HG02588 (cell line): ENCODE measurements at regions not wholly inside any gene's neighbourhood (a gene's known extent, or its start where the extent isn't known, plus 50 kb on each side); places are given as distances from the start of the nearest gene placed in this dataset.
"Not testable (repeated sequence)": the region's sequence is repeated elsewhere in the genome, so short reads cannot be mapped to it uniquely, and the experiment has no call there.

ENCODE experiments used
- ATAC-seq: cut with Tn5 transposase; IDR thresholded peaks from one replicate; pipeline ENCODE4 v1.9.1; 2021; ENCODE audit warnings: mild to moderate bottlenecking, moderate library complexity; ENCODE audit not compliant: unreplicated experiment

DNA sequence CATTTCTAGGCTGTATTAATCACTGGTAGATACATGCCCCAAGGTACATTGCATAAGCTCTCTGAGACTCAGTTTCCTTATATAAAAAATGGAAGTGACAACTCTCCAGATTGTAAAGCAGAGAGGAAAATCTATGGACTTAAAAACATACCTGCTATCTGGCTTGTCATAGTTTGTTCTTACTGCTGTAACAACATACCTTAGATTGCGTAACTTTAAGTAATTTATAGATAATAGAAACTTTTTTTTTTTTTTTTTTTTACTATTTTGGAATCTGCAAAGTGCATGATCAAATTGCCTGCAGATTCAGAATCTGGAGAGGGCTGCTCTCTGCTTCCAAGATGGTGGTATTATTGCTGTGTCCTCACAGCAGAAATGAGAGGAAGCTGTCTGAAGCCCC, 827.7 kb upstream of the BRINP3 start:
- no peak for ATAC-seq

DNA sequence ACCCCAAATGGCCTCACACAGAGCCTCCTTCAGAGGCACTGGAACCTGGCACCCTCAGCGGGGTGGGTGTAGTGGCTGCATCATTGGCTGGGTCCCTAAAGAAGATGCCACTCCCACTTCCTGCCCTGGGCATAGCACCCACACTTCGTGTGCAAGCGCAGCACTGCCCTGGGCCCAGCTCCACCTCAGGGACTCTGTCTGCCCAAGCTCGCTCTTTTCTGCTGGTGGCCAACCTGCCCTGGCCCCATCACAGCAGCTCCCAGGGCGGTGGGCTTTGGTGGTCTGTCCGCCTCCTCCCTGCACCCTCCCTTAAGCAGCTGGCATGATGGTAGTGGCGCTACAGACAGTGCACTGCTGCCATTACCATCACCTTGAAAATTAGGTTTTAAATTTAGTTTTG, 829.3 kb upstream of the BRINP3 start:
- no peak for ATAC-seq

DNA sequence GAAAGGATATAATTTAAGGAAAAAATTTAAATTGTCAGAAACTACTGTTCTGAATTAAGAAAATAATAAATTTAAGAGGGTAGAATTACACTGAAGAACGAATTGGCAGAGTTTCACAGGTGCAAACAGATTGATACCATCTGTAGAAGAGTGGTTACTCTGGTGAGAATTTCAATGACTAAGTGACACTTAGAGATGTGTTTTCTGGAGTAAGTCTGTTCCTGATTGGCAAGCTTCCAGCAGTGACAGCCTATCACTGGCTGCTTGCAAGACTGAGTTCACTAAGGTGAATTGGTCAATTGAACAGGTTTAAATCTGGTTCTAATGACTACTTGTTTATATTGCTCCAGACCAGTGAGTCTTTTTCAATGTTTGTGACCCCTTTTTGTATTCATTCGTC, 838.2 kb upstream of the RGS18 start:
- ATAC-seq: no peak

DNA sequence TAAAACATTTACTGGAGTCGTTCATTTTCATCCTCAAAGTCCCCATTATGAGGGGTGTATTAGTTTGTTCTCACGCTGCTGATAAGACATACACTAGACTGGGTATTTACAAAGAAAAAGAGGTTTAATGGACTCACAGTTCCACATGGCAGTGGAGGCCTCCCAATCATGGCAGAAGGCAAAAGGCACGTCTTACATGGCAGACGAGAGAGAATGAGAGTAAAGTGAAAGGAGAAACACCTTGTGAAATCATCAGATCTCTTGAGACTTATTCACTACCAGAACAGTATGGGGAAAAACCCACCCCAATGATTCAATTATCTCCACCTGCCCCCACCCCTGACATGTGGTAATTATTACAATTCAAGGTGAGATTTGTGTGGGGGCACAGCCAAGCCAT, 830.4 kb upstream of the RGS18 start:
- no peak for ATAC-seq

DNA sequence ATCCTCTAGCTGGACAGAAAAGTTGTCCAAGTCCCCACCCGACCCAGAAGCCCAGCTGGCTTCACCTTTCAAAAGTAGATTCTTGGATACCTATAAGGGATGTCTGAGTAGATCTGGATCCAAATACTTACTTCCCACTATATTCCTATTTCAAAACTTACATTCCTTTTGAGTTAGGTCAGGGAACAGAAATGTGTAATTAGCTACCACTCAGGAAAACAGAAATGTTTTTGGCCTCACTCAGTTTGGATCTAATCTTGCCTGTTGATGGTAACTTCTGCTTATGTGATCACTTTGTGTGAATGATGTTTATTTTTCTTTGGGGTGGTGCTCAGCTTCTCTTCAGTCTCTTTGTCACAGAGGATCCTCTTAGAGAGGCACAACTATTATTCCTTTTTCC, 814.4 kb upstream of the RGS18 start:
- ATAC-seq: no peak

DNA sequence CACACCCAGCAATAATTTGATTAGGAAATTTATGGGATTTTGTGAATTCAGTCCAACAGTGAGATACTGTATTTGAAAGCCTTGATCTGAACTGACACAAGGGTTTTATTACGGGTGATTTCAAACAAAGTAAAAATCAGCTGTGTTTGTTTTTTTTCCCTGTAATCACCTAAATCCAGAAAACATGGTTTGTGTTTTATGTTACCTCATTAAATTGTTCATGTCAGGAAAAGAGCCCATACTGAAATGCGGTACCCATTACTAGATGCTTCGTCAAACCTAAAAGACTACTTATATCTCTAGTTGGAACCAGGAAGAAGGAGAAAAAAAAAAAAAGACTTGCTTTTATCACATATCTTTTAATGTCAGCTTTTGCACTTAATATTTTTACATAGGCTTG, 811.9 kb upstream of the RGS18 start:
- ATAC-seq: no peak

DNA sequence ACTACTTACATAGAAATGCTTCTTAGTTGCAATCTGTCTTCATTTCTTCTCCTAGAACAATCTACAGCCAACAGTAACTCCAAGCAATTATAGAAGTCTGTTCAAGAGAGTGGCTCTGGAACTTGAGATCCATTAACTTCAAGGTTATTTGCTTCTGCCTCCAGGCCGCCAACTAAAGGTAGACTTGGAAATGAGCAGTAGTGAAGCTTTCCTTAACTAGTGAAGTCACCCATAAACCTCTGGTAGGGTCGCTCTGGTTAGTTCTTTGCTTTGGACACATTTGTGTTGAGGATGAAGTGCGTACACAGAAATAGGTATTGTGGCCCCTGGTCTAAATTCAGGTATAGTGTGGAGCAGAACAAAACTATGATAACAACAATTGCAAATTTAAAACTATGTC, 809.9 kb upstream of the RGS18 start:
- ATAC-seq: no peak

DNA sequence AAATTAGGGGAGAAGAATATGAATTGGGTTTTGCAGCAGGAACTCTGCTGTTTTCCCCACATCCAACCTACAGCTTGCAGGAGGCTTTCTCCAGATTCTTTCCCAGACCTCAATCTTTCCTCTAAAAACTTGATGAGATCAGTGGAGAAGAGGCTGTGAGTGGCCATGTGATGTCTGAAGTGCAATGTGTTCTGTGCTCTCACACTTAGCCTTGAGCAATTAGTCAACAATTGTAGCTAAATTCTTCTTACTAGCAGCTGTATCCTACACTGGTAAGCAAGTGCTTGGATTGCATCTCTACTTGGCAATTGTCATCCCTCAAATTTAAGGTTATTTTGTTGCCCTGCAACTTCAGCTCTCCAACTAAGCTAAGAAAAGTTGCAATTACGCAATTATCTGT, 807.3 kb upstream of the RGS18 start:
- no peak for ATAC-seq

DNA sequence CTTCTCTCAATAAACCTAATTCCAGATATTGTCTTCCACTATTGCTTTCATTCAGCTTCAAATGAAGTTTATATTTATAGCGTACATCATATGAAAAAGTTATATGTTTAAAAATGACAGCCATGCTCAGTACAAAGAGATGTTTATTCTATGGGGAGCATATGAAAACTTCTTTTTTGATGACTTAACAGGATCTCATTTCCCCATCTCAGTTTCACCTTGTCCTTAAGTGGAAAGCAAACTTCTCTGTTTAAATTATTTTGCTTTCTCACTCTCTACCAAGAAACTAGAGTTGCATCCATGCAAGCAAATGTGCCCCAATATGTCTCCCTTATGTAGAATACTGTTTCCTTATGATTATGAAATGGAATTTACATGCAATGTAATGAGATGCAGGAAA, 799.5 kb upstream of the RGS18 start:
- no peak for ATAC-seq

DNA sequence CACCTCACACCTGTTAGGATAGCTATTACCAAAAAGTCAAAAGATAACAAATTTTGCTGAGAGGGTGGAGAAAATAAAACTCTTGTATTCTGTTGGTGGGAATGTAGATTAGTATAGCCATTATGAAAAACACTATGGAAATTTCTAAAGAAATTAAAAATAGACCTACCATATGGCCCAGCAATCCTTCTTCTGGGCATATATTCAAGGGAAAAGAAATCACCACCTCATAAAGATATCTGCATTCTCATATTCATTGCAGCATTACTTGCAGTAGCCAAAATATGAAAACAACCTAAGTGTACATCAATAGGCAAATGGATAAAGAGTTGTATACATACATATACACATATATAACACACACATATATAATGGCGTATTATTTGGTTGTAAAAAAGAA, 791.6 kb upstream of the RGS18 start:
- ATAC-seq: no peak

DNA sequence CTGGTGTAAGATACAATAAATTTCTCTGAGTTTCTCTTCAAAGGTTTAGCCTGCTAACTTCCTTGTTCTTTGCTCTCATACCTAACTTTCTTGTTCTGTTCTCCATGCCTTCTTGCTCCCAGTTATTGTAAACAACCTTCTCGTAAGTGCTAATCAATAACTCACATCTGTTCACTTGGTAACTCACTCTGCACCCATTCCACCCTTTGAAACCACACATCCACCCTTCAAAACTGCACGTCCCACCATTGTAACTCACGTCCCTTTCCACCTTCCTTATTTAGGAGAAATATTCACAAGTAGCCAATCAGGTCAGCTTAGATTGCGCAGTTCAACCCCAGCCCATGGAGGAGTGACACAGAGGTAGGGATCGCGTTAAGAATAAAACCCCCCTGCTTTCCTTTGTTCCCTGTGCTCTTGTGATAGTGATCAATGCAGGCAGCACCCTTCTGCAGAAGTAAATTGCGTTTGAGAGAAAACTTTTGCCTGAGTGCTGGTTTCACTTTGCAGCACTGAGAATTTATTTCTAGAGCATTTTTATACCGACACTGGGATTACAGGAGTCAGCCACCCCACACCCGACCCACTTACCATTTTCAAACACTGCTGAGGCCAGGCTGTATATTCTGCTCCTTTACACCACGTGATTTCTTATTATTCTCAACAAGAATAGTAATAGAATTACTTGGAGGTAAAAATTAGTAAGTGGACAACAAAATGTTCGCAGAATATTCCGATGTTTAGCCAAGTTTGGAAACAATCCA, 789.2 kb upstream of the RGS18 start:
- no peak for ATAC-seq

DNA sequence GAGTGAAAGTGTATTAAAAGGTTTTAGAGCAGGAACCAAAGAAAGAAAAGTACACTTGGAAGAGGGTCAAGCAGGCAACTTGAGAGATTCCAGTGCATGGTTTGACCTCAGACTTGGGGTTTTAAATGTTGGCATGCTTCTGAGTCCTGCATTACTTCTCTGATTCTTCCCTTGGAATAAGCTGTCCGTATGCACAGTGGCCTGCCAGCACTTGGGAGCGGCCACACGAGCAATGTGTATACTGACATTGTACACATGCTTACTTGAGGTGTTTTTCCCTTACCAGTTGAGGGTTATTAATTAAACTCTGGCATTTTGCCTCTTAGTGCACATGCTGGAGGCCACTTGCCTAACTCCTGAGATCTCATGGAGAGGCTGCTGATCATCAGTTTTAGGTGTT, 786.6 kb upstream of the RGS18 start:
- no peak for ATAC-seq

DNA sequence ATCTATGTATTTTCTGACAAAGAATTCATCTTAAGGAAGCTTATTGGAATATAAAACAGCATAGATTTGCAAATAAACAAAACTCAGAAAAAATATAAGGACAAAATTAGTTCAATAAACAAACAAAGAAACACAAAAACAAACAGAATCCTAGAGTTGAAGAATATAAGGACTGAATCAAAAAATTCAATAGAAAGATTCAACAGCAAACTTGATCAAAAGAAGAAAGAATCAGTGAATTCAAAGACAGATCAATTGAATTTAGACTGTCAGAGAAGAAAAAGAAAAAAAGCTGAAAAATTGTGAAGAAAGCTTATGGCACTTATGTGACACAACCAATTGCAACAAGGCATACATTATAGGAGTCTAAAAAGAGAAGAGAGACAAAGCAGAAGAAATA, 770.0 kb upstream of the RGS18 start:
- no peak for ATAC-seq

DNA sequence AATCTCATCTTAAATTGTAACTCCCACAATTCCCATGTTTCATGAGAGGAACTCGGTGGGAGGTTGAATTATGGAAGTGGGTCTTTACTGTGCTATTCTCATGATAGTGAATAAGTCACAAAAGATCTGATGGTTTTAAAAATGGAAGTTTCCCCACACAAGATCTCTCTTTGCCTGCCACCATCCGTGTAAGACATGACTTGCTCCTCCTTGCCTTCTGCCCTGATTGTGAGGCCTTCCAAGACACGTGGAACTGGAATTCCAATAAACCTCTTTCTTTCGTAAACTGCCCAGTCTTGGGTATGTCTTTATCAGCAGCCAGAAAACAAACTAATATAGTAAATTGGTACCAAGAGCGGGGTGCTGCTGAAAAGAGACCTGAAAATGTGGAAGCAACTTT, 761.6 kb upstream of the RGS18 start:
- no peak for ATAC-seq

DNA sequence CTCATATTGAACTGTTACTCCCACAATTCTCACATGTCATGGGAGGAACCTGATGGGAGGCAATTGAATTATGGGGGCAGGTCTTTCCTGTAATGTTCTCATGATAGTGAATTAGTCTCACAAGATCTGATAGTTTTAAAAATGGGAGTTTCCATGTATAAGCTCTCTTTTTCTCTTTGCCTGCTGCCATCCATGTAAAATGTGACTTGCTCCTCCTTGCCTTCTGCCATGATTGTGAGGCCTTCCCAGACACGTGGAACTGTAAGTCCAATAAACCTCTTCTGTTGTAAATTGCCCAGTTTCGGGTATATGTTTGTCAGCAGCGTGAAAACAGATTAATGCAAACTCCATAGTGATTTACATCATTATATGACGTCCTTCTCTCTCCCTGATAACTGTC, 759.7 kb upstream of the RGS18 start:
- ATAC-seq: no peak

DNA sequence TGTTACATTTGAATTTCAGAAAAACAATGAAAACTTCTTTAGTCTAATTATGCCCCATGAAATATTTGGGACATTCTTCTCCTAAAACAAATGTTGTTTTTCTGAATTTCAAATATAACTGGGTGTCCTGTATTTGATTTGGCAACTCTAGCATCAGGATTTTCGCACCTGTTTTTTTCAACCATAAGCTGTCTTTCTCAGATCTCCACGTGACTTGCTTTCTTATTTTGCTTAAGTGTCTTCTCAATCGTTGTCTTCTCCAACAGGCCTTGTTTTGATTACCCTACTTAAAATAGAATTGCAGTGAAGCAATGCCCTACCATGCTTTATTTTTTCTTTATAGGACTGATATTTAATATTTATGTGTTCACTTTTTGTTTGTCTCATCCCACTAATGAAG, 752.8 kb upstream of the RGS18 start:
- no peak for ATAC-seq

DNA sequence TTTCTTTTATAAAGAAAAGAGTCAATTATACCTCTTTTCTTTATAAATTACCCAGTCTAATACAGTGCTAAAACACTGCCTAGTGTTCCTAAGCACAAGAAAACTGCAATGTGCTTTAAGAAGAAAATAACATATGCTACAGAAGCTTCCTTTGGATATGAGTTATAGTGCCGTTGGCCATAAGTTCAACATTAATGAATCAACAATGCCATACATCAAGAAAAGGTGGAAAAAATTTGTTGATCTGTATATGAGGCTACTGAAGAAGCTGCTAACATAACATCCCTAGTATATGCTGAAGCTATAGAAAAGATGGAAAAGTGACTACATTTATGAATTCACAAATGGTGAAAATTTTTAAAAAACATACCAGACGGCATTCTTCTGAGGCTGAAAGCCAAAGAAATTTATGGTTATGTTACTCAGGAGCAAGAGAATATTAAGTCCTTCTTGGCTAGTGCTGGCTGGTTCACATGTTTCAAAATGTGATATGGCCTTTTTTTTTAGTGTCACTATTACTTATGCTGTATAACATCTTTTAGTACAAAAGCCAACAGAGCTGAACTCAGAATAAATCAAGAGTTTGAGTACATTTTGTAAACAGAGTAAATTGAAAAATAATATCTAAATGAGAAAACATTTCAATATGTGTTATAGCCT, 743.2 kb upstream of the RGS18 start:
- no peak for ATAC-seq

DNA sequence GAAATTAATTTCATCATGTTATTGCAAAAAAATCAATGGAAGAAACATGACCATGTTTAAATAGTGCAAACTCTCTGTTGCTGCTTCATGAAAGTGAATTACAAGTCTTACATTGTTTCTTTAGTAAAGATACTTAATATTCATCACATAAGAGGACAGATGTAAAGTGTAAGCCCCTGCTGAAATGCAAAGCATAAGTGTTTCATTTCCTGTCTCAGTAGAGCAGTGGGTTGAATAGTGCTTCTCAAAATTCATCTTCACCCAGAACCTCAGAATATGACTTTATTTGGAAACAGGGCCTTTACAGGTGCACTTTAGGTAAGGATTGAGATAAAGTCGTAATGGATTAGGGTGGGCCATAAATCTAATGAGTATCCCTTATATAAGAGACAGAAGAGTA, 738.4 kb upstream of the RGS18 start:
- no peak for ATAC-seq

DNA sequence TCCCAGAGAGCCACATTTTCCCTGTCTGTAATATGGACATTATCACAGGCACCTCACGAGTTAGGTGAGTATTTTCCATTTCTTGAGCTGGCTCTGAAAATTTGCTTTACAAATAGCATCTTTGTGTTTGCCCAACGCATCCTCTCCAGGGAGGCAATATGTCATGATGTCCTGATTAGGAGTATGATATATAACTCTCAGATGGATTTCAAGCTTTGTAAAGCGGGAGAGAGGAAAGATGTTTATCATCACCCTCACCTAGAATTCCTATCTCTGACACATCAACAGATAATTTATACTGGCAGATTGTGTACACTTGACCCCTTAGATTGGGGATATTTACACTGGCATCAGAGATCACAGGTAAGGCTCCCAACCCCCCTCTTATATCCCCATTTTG, 730.7 kb upstream of the RGS18 start:
- ATAC-seq: no peak

DNA sequence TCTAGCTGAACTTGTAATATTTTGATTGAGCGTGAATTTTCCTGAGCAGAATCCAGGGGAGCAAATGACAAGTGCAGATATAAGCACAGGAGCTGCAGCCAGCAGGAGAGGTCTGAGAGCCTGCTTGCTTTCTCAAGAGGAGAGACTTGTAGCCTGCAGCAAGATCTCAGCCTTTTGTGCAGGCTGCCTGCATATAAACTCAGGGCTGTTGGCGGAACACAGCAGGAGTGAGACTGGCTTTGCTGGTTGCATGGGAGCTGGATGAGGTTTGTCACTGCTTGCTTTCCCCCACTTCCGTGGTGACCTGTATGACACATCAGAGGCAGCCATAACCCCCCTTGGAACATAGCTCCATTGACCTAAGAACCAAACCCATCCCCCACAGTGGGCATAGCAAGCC, 725.4 kb upstream of the RGS18 start:
- ATAC-seq: no peak

DNA sequence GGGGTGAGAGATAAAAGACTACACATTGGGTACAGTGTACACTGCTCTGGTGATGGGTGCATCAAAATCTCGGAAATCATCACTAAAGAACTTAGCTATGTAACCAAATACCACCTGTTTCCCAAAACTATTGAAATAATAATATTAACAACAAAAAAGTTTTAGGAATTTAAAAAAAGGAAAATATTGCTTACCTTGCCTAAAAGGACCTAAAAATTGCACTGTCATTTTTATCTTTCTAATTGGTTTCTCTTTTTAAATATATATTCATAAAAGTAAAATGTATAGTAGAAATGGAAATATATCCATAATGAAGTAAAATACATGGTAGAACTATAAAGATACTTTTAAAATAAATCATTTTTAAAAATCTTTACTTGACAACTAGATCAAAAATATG, 719.3 kb upstream of the RGS18 start:
- no peak for ATAC-seq

DNA sequence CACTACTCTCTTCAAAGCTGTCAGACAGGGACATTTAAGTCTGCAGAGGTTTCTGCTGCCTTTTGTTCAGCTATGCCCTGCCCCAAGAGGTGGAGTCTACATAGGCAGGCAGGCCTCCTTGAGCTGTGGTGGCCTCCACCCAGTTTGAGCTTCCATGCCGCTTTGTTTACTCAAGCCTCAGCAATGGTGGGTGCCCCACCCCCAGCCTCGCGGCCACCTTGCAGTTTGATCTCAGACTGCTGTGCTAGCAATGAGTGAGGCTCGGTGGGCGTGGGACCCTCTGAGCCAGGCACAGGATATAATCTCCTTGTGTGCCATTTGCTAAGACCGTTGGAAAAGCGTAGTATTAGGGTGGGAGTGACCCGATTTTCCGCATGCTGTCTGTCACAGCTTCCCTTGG, 710.0 kb upstream of the RGS18 start:
- not testable (repeated sequence) for ATAC-seq

DNA sequence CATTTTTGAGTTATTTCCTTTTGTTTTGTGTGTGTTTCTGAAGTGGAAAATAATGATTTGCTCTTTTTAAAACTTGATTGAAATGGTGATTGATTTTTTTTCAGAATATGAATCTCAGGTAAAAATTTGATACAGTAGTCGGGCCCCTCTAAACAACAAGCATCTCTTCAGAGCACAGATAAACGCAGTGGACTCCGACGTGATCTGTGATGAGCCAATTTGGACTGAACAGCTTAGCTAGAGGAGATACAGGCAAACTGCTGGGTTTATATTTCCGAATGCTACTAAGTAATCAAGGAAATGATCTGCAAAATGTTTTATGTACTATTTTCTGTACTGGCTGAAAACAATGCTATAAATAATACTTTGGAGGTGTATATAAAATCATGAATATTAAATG, 705.7 kb upstream of the RGS18 start:
- no peak for ATAC-seq
